Activated T-helper 1 cell treated with anti-CD3 and anti-CD28 coated beads, Interleukin-12 subunit alpha, Interleukin-12 subunit beta, Interleukin-2, Interleukin-4 antibody, amounts not matched to agents 30 ng/mL and 10 ng/mL and 1 ng/mL, durations not matched to agents 14 hours and 24 hours and 36 hours (primary cell): ENCODE measurements at regions not wholly inside any gene's neighbourhood (a gene's known extent, or its start where the extent isn't known, plus 50 kb on each side); places are given as distances from the start of the nearest gene placed in this dataset.
"Not testable (repeated sequence)": the region's sequence is repeated elsewhere in the genome, so short reads cannot be mapped to it uniquely, and the experiment has no call there.

Experiments used
- DNase-seq: peaks from one replicate; pipeline ENCODE4 v3.0.0; 2021; ENCODE audit warnings: low spot score
- H3K27ac Mint-ChIP-seq: one replicate; pipeline ENCODE4 v1.8.0; 2021; ENCODE audit warnings: mild to moderate bottlenecking, mixed read lengths
- H3K27me3 Mint-ChIP-seq: one replicate; pipeline ENCODE4 v1.8.0; 2022; ENCODE audit warnings: mild to moderate bottlenecking, moderate library complexity, mixed read lengths; ENCODE audit not compliant: insufficient read depth
- H3K36me3 Mint-ChIP-seq: one replicate; pipeline ENCODE4 v1.8.0; 2021; ENCODE audit warnings: low read depth, mixed read lengths
- H3K4me1 Mint-ChIP-seq: one replicate; pipeline ENCODE4 v1.8.0; 2021; ENCODE audit warnings: low read depth, mixed read lengths
- H3K4me3 Mint-ChIP-seq: one replicate; pipeline ENCODE4 v1.8.0; 2021; ENCODE audit warnings: mild to moderate bottlenecking, moderate library complexity, mixed read lengths
- H3K9me3 Mint-ChIP-seq: one replicate; pipeline ENCODE4 v1.8.0; 2021; ENCODE audit warnings: mixed read lengths
- intact Hi-C: fragments of 100-400 bp; cut with micrococcal nuclease; formaldehyde crosslinking; loops from one replicate; pipeline ENCODE4 v1.15.1; 2024

DNA sequence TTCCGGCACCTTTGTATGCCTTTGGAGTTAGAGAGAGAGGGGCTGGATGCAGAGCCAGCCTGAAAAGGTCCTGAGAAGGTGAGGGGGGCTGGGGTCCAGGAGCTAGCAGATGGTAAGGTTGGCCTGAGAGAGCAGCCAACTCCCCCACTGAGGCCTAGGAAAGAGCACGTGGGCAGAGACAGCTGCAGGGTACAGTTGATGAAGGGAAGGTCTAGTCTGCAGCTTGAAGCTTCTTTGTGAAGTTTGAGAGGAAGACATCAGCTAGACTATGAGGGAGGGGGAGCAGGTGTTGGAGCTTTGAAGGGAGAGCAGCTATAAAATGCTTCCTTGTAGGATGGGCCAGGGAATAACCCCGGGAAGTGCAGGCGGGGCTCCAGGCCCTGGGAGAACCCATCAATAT, 289.3 kb upstream of the AMIGO2 start:
- Mint-ChIP-seq H3K4me1 (peaks cover 21% of the 10 kb centered on the region), H3K27ac (no peak overlapping the region)
- intact Hi-C loops = loop anchor here (10.0 kb wide), 1 partner anchor 516 kb away; no protein-coding TSS in a partner anchor

DNA sequence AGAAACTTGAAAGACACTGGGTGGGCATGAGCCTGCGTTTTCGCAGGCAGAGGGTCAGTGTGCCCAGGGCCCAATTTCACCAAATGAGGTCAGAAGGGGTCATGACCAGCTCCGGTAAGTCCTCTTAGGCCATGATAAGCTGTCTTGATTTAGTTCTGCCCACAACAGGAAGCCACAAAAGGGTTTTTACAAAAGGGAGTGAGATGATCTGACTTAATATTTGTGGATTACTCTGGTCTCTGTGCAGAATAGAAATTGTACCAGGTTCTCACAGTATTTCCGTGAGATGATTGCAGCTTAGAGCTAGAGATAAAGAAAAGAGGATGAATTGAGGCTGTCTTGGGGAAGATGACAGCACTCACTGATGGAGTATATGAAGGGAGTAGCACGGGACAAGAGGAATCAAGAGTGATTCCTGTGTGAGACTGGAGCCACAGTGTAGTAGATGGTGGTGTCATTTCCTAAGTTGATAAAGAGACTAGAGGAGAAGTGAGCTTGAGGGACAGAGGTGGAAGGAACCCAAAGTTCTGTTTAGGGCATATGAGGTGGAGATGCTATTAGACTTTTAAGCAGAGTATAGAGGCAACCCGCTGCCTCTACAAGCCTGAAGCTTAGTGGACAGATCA, 288.3 kb upstream of the AMIGO2 start:
- intact Hi-C loops = loop anchor here (10.0 kb wide), 1 partner anchor 517 kb away; no protein-coding TSS in a partner anchor
- H3K27me3 Mint-ChIP-seq = no peaks in the 10 kb centered on the region

More for the DNA sequence above, 289.3 kb upstream of the AMIGO2 start:
- no peak for DNase-seq
- H3K9me3 Mint-ChIP-seq = peaks cover 19% of the 10 kb centered on the region
- H3K4me3 Mint-ChIP-seq = no peak overlapping the region
- H3K36me3 Mint-ChIP-seq = peaks cover 12% of the 10 kb centered on the region
- H3K27me3 Mint-ChIP-seq = no peaks in the 10 kb centered on the region

DNA sequence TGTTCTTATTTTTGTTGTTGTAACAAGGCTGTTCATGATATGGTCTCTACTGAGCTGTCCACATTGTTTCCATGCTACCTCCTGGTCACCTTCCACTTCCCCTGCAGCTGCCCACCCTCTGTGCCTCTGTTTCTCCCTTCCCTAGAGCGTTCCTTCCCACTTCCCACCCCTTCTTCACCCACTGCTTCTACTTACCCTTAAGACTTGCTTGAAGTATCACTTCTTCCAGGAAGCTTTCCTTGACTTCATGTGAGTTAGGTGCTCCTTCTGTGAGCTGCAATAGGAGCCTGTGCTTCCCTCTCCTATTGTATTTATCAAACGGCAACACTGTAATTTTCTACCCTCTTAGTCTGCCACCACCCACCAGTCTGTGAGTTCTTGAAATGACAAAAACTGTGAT, 286.8 kb upstream of the AMIGO2 start:
- peaks cover 2% of the 10 kb centered on the region for H3K36me3 Mint-ChIP-seq
- intact Hi-C loops = loop anchor here (10.0 kb wide), 1 partner anchor 518 kb away; no protein-coding TSS in a partner anchor
- H3K4me3 Mint-ChIP-seq = no peak overlapping the region
- no peak for DNase-seq
- H3K9me3 Mint-ChIP-seq = peaks cover 4% of the 10 kb centered on the region
- H3K27ac Mint-ChIP-seq = no peak overlapping the region
- no peaks in the 10 kb centered on the region for H3K27me3 Mint-ChIP-seq
- H3K4me1 Mint-ChIP-seq = peaks cover 15% of the 10 kb centered on the region

More for the DNA sequence above, 288.3 kb upstream of the AMIGO2 start:
- Mint-ChIP-seq H3K36me3 (peaks cover 8% of the 10 kb centered on the region), H3K4me3 (no peak overlapping the region), H3K9me3 (peaks cover 15% of the 10 kb centered on the region), H3K27ac (no peak overlapping the region), H3K4me1 (peaks cover 11% of the 10 kb centered on the region)
- DNase-seq = no peak

DNA sequence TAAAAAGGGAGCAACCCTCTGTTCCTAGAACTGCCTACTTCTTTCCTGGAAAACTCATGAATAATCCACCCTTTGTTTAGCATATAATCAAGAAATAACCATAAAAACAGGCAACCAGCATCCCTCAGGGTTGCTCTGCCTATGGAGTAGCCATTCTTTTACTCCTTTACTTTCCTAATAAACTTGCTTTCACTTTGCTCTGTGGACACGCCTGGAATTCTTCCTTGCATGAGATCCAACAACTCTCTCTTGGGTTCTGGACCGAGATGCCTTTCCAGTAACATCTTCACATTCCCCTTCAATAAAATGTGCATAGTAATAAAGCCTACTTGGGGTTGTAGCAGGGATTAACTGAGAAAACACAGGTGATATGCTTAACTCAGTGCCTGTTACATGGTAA, 286.4 kb upstream of the AMIGO2 start:
- peaks cover 19% of the 10 kb centered on the region for H3K4me1 Mint-ChIP-seq
- H3K4me3 Mint-ChIP-seq = no peak overlapping the region
- intact Hi-C loops = loop anchor here (10.0 kb wide), 1 partner anchor 519 kb away; no protein-coding TSS in a partner anchor

DNA sequence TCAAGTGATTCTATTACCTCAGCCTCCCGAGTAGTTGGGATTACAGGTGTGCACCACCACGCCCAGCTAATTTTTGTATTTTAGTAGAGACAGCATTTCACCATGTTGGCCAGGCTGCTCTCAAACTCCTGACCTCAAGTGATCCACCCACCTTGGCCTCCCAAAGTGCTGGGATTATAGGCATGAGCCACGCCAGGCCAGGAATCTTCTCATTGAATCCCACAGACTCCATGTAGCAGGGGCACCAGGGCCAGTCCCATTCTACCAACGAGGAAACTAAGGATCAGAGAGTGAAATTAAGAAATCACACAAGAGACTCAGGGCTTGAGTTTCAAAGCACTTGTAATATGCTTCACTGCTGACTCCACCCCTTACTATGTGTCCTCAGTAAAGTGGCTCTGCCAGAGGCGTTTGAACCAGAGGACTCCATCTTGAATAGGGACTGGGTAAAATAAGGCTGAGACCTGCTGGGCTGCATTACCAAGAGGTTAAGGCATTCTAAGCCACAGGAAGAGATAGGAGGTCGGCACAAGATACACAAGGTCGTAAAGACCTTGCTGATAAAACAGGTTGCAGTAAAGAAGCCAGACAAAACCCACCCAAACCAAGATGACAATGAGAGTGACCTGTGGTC, 285.8 kb upstream of the AMIGO2 start:
- Mint-ChIP-seq H3K4me3 (peak overlapping the region; percentile 63), H3K4me1 (peaks cover 25% of the 10 kb centered on the region)
- intact Hi-C loops = loop anchor here (1.0 to 10.0 kb wide), 2 partner anchors 9 to 519 kb away; no protein-coding TSS in a partner anchor
- not testable (repeated sequence) for H3K27ac Mint-ChIP-seq, DNase-seq, H3K27me3 Mint-ChIP-seq, H3K9me3 Mint-ChIP-seq, H3K36me3 Mint-ChIP-seq

More for the DNA sequence above, 286.4 kb upstream of the AMIGO2 start:
- DNase-seq = no peak
- no peaks in the 10 kb centered on the region for H3K27me3 Mint-ChIP-seq
- peaks cover 4% of the 10 kb centered on the region for H3K9me3 Mint-ChIP-seq
- H3K36me3 Mint-ChIP-seq = peaks cover 2% of the 10 kb centered on the region
- H3K27ac Mint-ChIP-seq = no peak overlapping the region

DNA sequence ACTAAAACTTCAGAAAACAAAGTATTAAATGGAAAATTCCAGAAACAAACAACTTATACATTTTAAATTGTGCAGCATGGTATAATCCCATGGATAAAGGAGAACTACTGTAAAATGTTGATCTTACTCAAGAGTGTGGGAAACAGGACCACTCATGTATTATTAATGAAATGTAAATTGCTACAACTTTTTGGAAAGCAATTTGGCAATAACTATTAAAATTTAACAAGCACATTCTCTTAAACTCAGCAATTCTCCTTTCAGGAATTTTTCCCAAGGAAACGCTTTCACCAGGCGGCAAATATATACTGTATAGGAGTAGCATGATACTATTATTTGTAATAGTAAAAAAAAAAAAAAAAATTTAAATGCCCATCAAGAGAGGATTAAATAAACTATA, 284.5 kb upstream of the AMIGO2 start:
- Mint-ChIP-seq H3K4me3 (no peak overlapping the region), H3K9me3 (peaks cover 9% of the 10 kb centered on the region), H3K27ac (no peak overlapping the region), H3K36me3 (peaks cover 6% of the 10 kb centered on the region), H3K27me3 (no peaks in the 10 kb centered on the region), H3K4me1 (peaks cover 38% of the 10 kb centered on the region)
- no peak for DNase-seq
- intact Hi-C loops = loop anchor here (5.0 to 10.0 kb wide), 2 partner anchors 57 to 521 kb away; no protein-coding TSS in a partner anchor

DNA sequence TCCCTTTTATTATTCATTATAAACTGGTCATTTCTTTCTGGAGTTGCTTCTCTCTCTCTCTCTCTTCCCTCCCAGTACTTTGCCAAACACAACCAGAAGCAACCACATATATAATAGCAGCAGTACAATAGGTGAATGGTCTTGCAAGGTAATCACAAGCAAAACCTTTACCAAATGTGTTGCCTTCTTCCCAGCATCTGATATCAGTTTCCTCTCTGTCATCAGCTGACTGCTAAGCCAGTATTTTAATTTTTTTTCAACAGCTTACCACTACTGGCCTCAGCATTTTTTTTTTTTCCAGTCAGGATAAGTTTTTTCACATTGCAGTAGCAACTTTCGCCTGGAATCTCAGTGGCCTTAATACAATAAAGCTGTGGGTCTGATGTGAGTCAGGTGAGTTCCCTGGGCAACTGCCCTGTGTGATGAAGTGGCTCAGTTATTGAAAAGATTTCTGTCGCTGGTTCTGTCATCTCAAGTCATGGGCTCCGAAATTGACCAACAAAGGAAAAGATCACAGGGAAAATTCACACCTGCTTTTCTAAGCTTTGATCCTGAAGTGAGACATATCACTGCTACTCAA, 282.5 kb upstream of the AMIGO2 start:
- H3K36me3 Mint-ChIP-seq = peaks cover 15% of the 10 kb centered on the region
- H3K27me3 Mint-ChIP-seq = no peaks in the 10 kb centered on the region
- H3K4me3 Mint-ChIP-seq = peak overlapping the region; percentile 70
- DNase-seq = no peak
- peak overlapping the region; percentile 97 for H3K27ac Mint-ChIP-seq
- intact Hi-C loops = loop anchor here (5.0 to 10.0 kb wide), 2 partner anchors 55 to 523 kb away; no protein-coding TSS in a partner anchor
- peaks cover 50% of the 10 kb centered on the region for H3K4me1 Mint-ChIP-seq
- peaks cover 11% of the 10 kb centered on the region for H3K9me3 Mint-ChIP-seq

DNA sequence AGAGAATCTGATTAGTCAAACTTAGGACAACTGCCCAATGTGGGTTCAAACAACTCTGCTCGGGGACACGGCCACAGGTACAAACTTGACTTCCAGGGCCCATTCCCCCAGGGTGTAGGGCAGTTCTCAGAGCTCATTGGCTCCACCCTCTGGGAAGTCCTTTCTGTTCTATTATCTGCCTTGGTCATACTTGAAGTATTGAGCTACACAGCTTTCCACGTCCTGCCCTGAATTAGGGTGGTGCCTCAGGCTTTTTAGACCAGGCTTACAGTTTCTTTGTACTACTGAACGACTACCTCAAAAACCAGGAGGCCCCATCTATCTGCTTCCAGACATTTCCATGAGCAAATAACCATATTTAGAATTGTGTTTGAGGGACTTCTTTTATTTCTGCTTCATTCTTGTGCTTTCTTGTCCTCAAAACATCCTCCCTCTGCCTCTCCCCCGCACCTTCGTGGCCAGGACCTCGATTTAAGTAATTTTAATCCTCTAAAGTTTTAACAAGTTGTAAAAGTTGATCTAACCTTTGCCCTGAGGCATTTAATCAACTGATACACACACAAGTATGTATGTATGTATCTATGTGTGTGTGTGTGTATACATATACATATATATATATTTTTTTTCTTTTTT, 281.7 kb upstream of the AMIGO2 start:
- intact Hi-C loops = loop anchor here (1.0 to 10.0 kb wide), 6 partner anchors 17 to 523 kb away; no protein-coding TSS in a partner anchor
- DNase-seq = peak; percentile 52
- Mint-ChIP-seq H3K9me3 (peaks cover 11% of the 10 kb centered on the region), H3K4me3 (peak overlapping the region; percentile 67), H3K36me3 (peaks cover 19% of the 10 kb centered on the region), H3K27ac (peak overlapping the region; percentile 97), H3K4me1 (peaks cover 56% of the 10 kb centered on the region), H3K27me3 (no peaks in the 10 kb centered on the region)

DNA sequence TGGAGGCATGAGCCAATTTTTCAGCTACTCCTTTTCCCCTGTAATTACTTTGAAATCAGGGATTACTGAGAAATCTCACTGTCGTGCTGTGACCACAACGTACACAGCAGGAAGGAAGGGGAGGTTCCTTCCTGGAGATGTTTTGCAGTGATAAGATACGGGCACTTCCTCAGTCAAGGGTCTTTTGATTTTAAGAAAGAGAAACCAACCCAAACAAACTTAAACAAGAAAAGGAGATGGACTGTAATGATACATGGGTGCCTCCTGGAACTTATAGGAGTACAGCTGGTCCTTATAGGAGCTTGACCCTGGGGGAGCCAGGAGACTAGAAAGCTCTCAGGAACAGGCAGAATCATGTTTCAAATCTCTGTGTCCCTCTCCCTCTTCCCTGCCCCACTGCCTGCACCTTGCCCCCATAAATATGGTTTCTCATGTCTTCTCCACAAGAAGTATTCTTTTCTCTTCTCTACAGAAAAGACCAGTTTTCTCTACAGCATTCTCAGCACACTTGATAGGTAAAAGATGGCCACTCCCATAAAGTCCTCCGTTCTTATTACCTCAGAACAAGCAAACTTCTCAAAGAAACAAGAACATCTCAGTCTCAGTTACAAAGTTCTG, 281.1 kb upstream of the AMIGO2 start:
- peak; percentile 62 for DNase-seq
- Mint-ChIP-seq H3K36me3 (peaks cover 21% of the 10 kb centered on the region), H3K4me3 (peak overlapping the region; percentile 67), H3K9me3 (peaks cover 11% of the 10 kb centered on the region), H3K27me3 (no peaks in the 10 kb centered on the region), H3K4me1 (peaks cover 63% of the 10 kb centered on the region), H3K27ac (peak overlapping the region; percentile 97)
- intact Hi-C loops = loop anchor here (1.0 to 10.0 kb wide), 6 partner anchors 17 to 524 kb away; no protein-coding TSS in a partner anchor

DNA sequence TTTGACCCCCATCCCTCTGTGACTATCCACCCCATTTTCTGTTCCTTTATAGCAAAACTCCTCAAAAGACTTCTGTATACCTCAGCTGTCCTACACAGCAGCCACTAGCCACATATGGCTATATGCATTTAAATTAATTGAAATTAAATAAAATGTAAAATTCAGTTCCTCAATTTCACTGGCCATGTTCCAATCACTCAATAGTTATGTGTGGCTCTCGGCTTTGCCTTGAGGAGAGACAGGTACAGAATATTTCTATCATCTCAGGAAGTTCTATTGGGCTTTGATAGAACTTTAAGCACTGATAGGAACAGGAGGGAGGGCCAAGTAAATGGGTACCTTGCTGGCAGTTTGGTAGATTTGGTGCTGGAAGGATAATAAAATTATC, 280.3 kb upstream of the AMIGO2 start:
- H3K9me3 Mint-ChIP-seq = peaks cover 7% of the 10 kb centered on the region
- no peaks in the 10 kb centered on the region for H3K27me3 Mint-ChIP-seq
- H3K36me3 Mint-ChIP-seq = peaks cover 21% of the 10 kb centered on the region
- peaks cover 71% of the 10 kb centered on the region for H3K4me1 Mint-ChIP-seq
- no peak for DNase-seq
- intact Hi-C loops = loop anchor here (2.0 to 10.0 kb wide), 3 partner anchors 31 to 525 kb away; no protein-coding TSS in a partner anchor
- H3K27ac Mint-ChIP-seq = peak overlapping the region; percentile 97
- peak overlapping the region; percentile 67 for H3K4me3 Mint-ChIP-seq

DNA sequence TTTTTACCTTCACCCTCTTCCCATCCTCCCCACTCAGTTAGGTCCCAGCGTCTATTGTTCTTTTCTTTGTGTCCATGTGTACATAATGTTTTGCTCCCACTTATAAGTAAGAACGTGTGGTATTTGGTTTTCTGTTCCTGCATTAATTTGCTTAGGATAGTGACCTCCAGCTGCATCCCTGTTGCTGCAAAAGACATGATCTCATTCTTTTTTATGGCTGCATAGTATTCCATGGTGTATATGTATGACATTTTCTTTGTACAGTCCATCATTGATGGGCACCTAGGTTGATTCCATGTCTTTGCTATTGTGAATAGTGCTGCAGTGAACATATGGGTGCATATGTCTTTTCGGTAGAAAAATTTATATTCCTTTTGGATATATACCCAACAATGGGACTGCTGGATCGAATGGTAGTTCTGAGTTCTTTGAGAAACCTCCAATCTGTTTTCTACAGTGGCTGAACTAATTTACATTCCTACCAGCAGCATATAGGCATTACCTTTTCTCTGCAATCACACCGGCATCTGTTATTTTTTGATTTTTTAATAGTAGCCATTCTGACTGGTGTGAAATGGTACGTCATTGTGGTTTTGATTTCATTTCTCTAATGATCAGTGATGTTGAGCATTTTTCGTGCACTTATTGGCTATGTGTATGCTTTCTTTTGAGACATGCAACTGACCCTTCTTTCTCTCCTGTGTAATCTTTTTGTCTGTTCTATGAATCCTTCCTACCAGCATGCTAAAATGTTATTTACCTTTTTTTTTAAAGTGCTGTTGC, 279.7 kb upstream of the AMIGO2 start:
- Mint-ChIP-seq H3K4me1 (peaks cover 71% of the 10 kb centered on the region), H3K27ac (peak overlapping the region; percentile 97), H3K27me3 (no peaks in the 10 kb centered on the region), H3K4me3 (no peak overlapping the region), H3K36me3 (peaks cover 21% of the 10 kb centered on the region), H3K9me3 (peaks cover 7% of the 10 kb centered on the region)
- DNase-seq = no peak
- intact Hi-C loops = loop anchor here (2.0 to 10.0 kb wide), 6 partner anchors 31 to 1145 kb away; partner anchors contain the start of gene HDAC7
